ENCODE measurements at regions not wholly inside any gene's neighbourhood (a gene's known extent, or its start where the extent isn't known, plus 50 kb on each side); places are given as distances from the start of the nearest gene placed in this dataset.
A peak's percentile ranks its signal among the peaks of the same experiment; 100 is the strongest.

GRCh38 chr6:10300071-10300470, 114.8 kb downstream of the TFAP2A start:
- TF ChIP-seq CTCF (IDR thresholded peaks at IDR 0.05 in 4 of 5, conservative IDR thresholded peaks at IDR 0.05 in 1 of 5) (no peak), POLR2A (IDR thresholded peaks at IDR 0.05) (no peak)
- no peaks in the 10 kb centered on the region for H3K27me3 ChIP-seq
- no peak for ATAC-seq
- intact Hi-C loops (cut with DNase I; ENCODE audit: low total_unique reads) = no loop called here
- DNase-seq = no peak
- no peaks in the 10 kb centered on the region for H3K4me1 ChIP-seq
- H3K4me3 ChIP-seq = no peak overlapping the region
- no peaks in the 10 kb centered on the region for H3K36me3 ChIP-seq
- no peak overlapping the region for H3K27ac ChIP-seq
- no peaks in the 10 kb centered on the region for H3K9me3 ChIP-seq
- in situ Hi-C loops (cut with MboI; ENCODE audit: low sequenced_read_pairs in 4 of 4) = no loop called here

GRCh38 chr6:10297832-10298231, 117.0 kb downstream of the TFAP2A start:
- TF ChIP-seq CTCF (IDR thresholded peaks at IDR 0.05 in 4 of 5, conservative IDR thresholded peaks at IDR 0.05 in 1 of 5) (no peak), POLR2A (IDR thresholded peaks at IDR 0.05) (no peak)
- DNase-seq (no peak), ATAC-seq (no peak)
- no peaks in the 10 kb centered on the region for H3K36me3 ChIP-seq
- no peak overlapping the region for H3K4me3 ChIP-seq
- H3K27me3 ChIP-seq = no peaks in the 10 kb centered on the region
- H3K27ac ChIP-seq = no peak overlapping the region
- H3K4me1 ChIP-seq = no peaks in the 10 kb centered on the region
- intact Hi-C loops (cut with DNase I; ENCODE audit: low total_unique reads) (no loop called here), in situ Hi-C loops (cut with MboI; ENCODE audit: low sequenced_read_pairs in 4 of 4) (no loop called here)
- H3K9me3 ChIP-seq = no peaks in the 10 kb centered on the region

GRCh38 chr6:10278746-10279145, 136.1 kb downstream of the TFAP2A start:
- Histone ChIP-seq H3K4me1 (no peaks in the 10 kb centered on the region), H3K4me3 (no peak overlapping the region), H3K27ac (no peak overlapping the region), H3K27me3 (no peaks in the 10 kb centered on the region), H3K9me3 (no peaks in the 10 kb centered on the region), H3K36me3 (no peaks in the 10 kb centered on the region)
- ATAC-seq = no peak
- peak in 1 of 2 donors; percentile 13 for DNase-seq
- in situ Hi-C loops (cut with MboI; ENCODE audit: low sequenced_read_pairs in 4 of 4) = no loop called here
- TF ChIP-seq CTCF (IDR thresholded peaks at IDR 0.05 in 4 of 5, conservative IDR thresholded peaks at IDR 0.05 in 1 of 5) = no peak
- TF ChIP-seq POLR2A (IDR thresholded peaks at IDR 0.05) = no peak
- intact Hi-C loops (cut with DNase I; ENCODE audit: low total_unique reads) = no loop called here

DNA sequence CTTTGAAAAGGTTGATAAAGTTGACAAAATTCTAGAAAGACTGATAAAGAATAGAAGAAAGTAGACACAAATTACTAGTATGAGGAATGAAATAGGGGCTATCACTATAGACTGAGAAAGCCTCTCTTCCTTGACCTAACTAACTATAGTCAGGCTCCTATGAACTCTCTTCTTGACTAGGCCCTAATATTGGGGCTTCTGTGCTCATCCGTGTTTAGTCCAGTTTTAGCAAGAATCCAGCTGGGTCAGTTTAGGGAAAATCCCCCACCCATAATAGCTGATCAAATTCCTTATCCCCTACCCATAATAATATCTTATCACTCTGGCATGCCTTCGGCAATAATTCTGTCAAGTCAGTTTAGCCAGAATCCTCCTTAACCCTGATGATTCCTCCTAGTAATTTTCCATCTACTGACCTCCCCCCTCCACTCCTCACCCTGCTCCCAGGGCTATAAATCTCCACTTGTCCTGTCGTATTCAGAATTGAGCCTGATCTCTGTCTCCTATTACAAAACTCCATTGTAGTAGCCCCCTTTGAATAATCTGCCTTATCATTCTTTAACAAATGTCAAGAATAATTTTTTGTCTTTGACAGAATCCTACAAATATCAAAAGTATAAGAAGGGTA, 138.1 kb downstream of the TFAP2A start:
- DNase-seq = no peak
- intact Hi-C loops (cut with DNase I; ENCODE audit: low total_unique reads) = no loop called here
- Histone ChIP-seq H3K36me3 (no peaks in the 10 kb centered on the region), H3K9me3 (no peaks in the 10 kb centered on the region), H3K27ac (no peak overlapping the region), H3K4me1 (no peaks in the 10 kb centered on the region), H3K4me3 (no peak overlapping the region), H3K27me3 (no peaks in the 10 kb centered on the region)
- in situ Hi-C loops (cut with MboI; ENCODE audit: low sequenced_read_pairs in 4 of 4) = no loop called here
- TF ChIP-seq CTCF (IDR thresholded peaks at IDR 0.05 in 4 of 5, conservative IDR thresholded peaks at IDR 0.05 in 1 of 5) (no peak), POLR2A (IDR thresholded peaks at IDR 0.05) (no peak)
- ATAC-seq = no peak

GRCh38 chr6:10276106-10276505, 138.8 kb downstream of the TFAP2A start:
- H3K9me3 ChIP-seq = no peaks in the 10 kb centered on the region
- TF ChIP-seq CTCF (IDR thresholded peaks at IDR 0.05 in 4 of 5, conservative IDR thresholded peaks at IDR 0.05 in 1 of 5) = no peak
- no peak for TF ChIP-seq POLR2A (IDR thresholded peaks at IDR 0.05)
- H3K27ac ChIP-seq = no peak overlapping the region
- no peak for ATAC-seq
- DNase-seq = no peak
- H3K27me3 ChIP-seq = no peaks in the 10 kb centered on the region
- no peaks in the 10 kb centered on the region for H3K36me3 ChIP-seq
- intact Hi-C loops (cut with DNase I; ENCODE audit: low total_unique reads) (no loop called here), in situ Hi-C loops (cut with MboI; ENCODE audit: low sequenced_read_pairs in 4 of 4) (no loop called here)
- H3K4me1 ChIP-seq = no peaks in the 10 kb centered on the region
- H3K4me3 ChIP-seq = no peak overlapping the region

All from gastrocnemius medialis (tissue), 4 donors.